ENCODE measurements at regions not wholly inside any gene's neighbourhood (a gene's known extent, or its start where the extent isn't known, plus 50 kb on each side); places are given as distances from the start of the nearest gene placed in this dataset.

DNA sequence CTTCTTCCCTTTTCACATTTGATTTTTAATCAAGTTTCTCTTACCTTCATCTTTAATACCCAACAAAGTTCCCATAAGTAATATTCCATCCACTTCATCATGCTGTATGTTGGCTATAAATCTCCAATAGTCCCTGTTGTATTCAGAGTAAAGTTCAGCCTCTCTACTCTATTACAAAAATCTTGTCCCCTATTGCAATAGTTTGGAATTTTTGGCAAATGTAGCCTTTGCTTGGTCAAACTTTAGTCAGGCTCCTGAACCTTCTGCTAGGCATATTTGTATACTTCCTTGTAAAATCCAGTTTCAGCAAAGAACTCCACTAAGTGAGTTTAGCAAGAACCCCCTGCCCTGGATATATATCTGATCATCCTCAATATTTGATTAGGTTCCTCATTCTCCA, 54.0 kb upstream of the PACRGL start:
- no peak for TF ChIP-seq FOXO1 (CRISPR knock-in tag; IDR thresholded peaks at IDR 0.05)
- no peak for TF ChIP-seq HES4 (CRISPR knock-in tag; IDR thresholded peaks at IDR 0.05; ENCODE audit: borderline replicate concordance)
- TF ChIP-seq, protein P1, sequence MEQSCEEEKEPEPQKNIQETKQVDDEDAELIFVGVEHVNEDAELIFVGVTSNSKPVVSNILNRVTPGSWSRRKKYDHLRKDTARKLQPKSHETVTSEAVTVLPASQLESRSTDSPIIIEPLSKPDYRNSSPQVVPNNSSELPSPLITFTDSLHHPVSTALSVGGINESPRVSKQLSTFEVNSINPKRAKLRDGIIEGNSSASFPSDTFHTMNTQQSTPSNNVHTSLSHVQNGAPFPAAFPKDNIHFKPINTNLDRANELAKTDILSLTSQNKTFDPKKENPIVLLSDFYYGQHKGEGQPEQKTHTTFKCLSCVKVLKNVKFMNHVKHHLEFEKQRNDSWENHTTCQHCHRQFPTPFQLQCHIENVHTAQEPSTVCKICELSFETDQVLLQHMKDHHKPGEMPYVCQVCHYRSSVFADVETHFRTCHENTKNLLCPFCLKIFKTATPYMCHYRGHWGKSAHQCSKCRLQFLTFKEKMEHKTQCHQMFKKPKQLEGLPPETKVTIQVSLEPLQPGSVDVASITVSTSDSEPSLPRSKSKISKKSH (CRISPR knock-in tag; IDR thresholded peaks at IDR 0.05; ENCODE audit: borderline replicate concordance) = no peak
- TF ChIP-seq, protein P2, sequence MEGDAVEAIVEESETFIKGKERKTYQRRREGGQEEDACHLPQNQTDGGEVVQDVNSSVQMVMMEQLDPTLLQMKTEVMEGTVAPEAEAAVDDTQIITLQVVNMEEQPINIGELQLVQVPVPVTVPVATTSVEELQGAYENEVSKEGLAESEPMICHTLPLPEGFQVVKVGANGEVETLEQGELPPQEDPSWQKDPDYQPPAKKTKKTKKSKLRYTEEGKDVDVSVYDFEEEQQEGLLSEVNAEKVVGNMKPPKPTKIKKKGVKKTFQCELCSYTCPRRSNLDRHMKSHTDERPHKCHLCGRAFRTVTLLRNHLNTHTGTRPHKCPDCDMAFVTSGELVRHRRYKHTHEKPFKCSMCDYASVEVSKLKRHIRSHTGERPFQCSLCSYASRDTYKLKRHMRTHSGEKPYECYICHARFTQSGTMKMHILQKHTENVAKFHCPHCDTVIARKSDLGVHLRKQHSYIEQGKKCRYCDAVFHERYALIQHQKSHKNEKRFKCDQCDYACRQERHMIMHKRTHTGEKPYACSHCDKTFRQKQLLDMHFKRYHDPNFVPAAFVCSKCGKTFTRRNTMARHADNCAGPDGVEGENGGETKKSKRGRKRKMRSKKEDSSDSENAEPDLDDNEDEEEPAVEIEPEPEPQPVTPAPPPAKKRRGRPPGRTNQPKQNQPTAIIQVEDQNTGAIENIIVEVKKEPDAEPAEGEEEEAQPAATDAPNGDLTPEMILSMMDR (CRISPR knock-in tag; IDR thresholded peaks at IDR 0.05) = no peak
- no peak for TF ChIP-seq HDAC2 (CRISPR knock-in tag; IDR thresholded peaks at IDR 0.05)
- TF ChIP-seq ARHGAP35 (CRISPR knock-in tag; IDR thresholded peaks at IDR 0.05; ENCODE audit: borderline replicate concordance) = no peak
- no peak for TF ChIP-seq SMC3 (IDR thresholded peaks at IDR 0.05; ENCODE audit: low read length)
- TF ChIP-seq, protein P3, sequence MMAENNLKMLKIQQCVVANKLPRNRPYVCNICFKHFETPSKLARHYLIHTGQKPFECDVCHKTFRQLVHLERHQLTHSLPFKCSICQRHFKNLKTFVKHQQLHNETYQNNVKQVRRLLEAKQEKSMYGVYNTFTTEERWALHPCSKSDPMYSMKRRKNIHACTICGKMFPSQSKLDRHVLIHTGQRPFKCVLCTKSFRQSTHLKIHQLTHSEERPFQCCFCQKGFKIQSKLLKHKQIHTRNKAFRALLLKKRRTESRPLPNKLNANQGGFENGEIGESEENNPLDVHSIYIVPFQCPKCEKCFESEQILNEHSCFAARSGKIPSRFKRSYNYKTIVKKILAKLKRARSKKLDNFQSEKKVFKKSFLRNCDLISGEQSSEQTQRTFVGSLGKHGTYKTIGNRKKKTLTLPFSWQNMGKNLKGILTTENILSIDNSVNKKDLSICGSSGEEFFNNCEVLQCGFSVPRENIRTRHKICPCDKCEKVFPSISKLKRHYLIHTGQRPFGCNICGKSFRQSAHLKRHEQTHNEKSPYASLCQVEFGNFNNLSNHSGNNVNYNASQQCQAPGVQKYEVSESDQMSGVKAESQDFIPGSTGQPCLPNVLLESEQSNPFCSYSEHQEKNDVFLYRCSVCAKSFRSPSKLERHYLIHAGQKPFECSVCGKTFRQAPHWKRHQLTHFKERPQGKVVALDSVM (CRISPR knock-in tag; IDR thresholded peaks at IDR 0.05) = no peak
